HG03103 (cell line): ENCODE measurements at regions not wholly inside any gene's neighbourhood (a gene's known extent, or its start where the extent isn't known, plus 50 kb on each side); places are given as distances from the start of the nearest gene placed in this dataset.

Source experiments
- ATAC-seq: cut with Tn5 transposase; IDR thresholded peaks from one replicate; pipeline ENCODE4 v1.9.1; 2021; ENCODE audit warnings: low read depth; ENCODE audit not compliant: unreplicated experiment

GRCh38 chr22:48055827-48056226 is 1293.4 kb downstream of the TBC1D22A start:
- no peak for ATAC-seq

GRCh38 chr22:48055185-48055584 is 1292.7 kb downstream of the TBC1D22A start:
- ATAC-seq, result no peak

- ATAC-seq, result no peak
Measured at GRCh38 chr22:48054596-48054995, 1292.1 kb downstream of the TBC1D22A start.

GRCh38 chr22:48053973-48054372 is 1291.5 kb downstream of the TBC1D22A start:
- ATAC-seq, result no peak

- ATAC-seq, result no peak
Measured at GRCh38 chr22:48053486-48053885, 1291.0 kb downstream of the TBC1D22A start.

GRCh38 chr22:48052621-48052890 is 1290.1 kb downstream of the TBC1D22A start:
- ATAC-seq, result no peak

GRCh38 chr22:48051796-48052620 is 1289.6 kb downstream of the TBC1D22A start:
- no peak for ATAC-seq

GRCh38 chr22:48050836-48051235 is 1288.4 kb downstream of the TBC1D22A start:
- ATAC-seq, result no peak

- no peak for ATAC-seq
Measured at GRCh38 chr22:48049116-48049515, 1286.7 kb downstream of the TBC1D22A start.

- no peak for ATAC-seq
Measured at GRCh38 chr22:48047722-48048500, 1285.5 kb downstream of the TBC1D22A start.

- no peak for ATAC-seq
Measured at GRCh38 chr22:48045369-48045768, 1282.9 kb downstream of the TBC1D22A start.

GRCh38 chr22:48044487-48045060 is 1282.1 kb downstream of the TBC1D22A start:
- ATAC-seq, result no peak

GRCh38 chr22:48043581-48043980 is 1281.1 kb downstream of the TBC1D22A start:
- ATAC-seq, result no peak

- ATAC-seq, result no peak
Measured at GRCh38 chr22:48042621-48043395, 1280.4 kb downstream of the TBC1D22A start.

- ATAC-seq, result no peak
Measured at GRCh38 chr22:48039326-48039725, 1276.9 kb downstream of the TBC1D22A start.

GRCh38 chr22:48037618-48038017 is 1275.2 kb downstream of the TBC1D22A start:
- no peak for ATAC-seq

- no peak for ATAC-seq
Measured at GRCh38 chr22:48035897-48036296, 1273.4 kb downstream of the TBC1D22A start.

- ATAC-seq, result no peak
Measured at GRCh38 chr22:48031589-48031988, 1269.1 kb downstream of the TBC1D22A start.

- ATAC-seq, result no peak
Measured at GRCh38 chr22:48025096-48025495, 1262.6 kb downstream of the TBC1D22A start.

GRCh38 chr22:48021991-48022401 is 1259.5 kb downstream of the TBC1D22A start:
- no peak for ATAC-seq

- ATAC-seq, result no peak
Measured at GRCh38 chr22:48018346-48018745, 1255.9 kb downstream of the TBC1D22A start.
